Esophagus squamous epithelium (tissue), 4 donors: ENCODE measurements at regions not wholly inside any gene's neighbourhood (a gene's known extent, or its start where the extent isn't known, plus 50 kb on each side); places are given as distances from the start of the nearest gene placed in this dataset.

Experiments used
- POLR2A ChIP-seq, 4 donors: fragments of 450-650 bp; IDR thresholded peaks; one replicate each; pipeline ENCODE4 v1.6.1; 2017; ENCODE audit warnings: antibody characterized with exemption in 4 of 4, mild to moderate bottlenecking in 4 of 4, moderate library complexity in 3 of 4
- TF ChIP-seq, protein P1 (sequence below), 6 experiments: fragments of 450-650 bp in 4 of 6; fragments of 200-600 bp in 2 of 6; sonication (generic) in 2 of 6; IDR thresholded peaks; one replicate each; pipeline ENCODE4 v1.5.1; 2016 to 2019; ENCODE audit warnings: antibody characterized with exemption in 6 of 6, mild to moderate bottlenecking in 4 of 6, moderate library complexity in 4 of 6

DNA sequence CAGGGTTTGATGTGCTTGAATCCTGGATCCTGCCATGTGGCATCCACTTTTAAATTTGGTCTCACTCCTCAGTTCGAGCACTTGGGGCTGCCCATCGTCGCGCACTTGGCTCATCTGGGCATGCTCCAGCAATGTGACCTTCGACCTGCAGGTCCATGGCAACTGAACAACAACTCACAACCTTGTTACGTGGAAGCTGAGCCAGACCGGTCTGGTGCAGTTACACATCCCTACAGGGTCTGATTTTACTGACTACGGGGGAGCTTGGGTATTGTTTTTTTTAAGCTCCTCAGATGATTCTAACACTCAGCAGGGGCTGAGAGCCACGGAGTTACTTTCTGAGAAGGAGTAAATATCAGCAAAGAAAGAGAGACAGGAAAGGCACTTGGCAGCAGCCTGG, 769.6 kb downstream of the UQCRFS1 start:
- TF ChIP-seq POLR2A (IDR thresholded peaks at IDR 0.05): no peak
- TF ChIP-seq, protein P1, sequence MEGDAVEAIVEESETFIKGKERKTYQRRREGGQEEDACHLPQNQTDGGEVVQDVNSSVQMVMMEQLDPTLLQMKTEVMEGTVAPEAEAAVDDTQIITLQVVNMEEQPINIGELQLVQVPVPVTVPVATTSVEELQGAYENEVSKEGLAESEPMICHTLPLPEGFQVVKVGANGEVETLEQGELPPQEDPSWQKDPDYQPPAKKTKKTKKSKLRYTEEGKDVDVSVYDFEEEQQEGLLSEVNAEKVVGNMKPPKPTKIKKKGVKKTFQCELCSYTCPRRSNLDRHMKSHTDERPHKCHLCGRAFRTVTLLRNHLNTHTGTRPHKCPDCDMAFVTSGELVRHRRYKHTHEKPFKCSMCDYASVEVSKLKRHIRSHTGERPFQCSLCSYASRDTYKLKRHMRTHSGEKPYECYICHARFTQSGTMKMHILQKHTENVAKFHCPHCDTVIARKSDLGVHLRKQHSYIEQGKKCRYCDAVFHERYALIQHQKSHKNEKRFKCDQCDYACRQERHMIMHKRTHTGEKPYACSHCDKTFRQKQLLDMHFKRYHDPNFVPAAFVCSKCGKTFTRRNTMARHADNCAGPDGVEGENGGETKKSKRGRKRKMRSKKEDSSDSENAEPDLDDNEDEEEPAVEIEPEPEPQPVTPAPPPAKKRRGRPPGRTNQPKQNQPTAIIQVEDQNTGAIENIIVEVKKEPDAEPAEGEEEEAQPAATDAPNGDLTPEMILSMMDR (IDR thresholded peaks at IDR 0.05): no peak
